C4-2B (cell line): ENCODE measurements at regions not wholly inside any gene's neighbourhood (a gene's known extent, or its start where the extent isn't known, plus 50 kb on each side); places are given as distances from the start of the nearest gene placed in this dataset.

Experiments
- CTCF ChIP-seq: fragments of 450-650 bp; conservative IDR thresholded peaks from 2 replicates; pipeline ENCODE4 v1.5.1; 2017; ENCODE audit warnings: mild to moderate bottlenecking
- ZFX ChIP-seq: fragments of 450-650 bp; IDR thresholded peaks from 2 replicates; pipeline ENCODE4 v1.6.1; 2017

- TF ChIP-seq CTCF, result no peak
- TF ChIP-seq ZFX, result no peak
Observed at GRCh38 chr2:145511946-145512345, 992.0 kb upstream of the ZEB2 start.
